ENCODE measurements at regions not wholly inside any gene's neighbourhood (a gene's known extent, or its start where the extent isn't known, plus 50 kb on each side); places are given as distances from the start of the nearest gene placed in this dataset.

GRCh38 chr4:108520807-108521206 is 99.6 kb upstream of the RPL34 start:
- DNase-seq: no peak

GRCh38 chr4:108519911-108520601 is 100.3 kb upstream of the RPL34 start:
- DNase-seq: no peak

GRCh38 chr4:108519208-108519833 is 101.1 kb upstream of the RPL34 start:
- no peak for DNase-seq

GRCh38 chr4:108512615-108513505 is 107.5 kb upstream of the RPL34 start:
- peak; percentile 48 for DNase-seq

- no peak for DNase-seq
Measured at GRCh38 chr4:108511618-108512017, 108.8 kb upstream of the RPL34 start.

GRCh38 chr4:108502356-108502755 is 118.0 kb upstream of the RPL34 start:
- no peak for DNase-seq

GRCh38 chr4:108498925-108499324 is 121.5 kb upstream of the RPL34 start:
- DNase-seq: no peak

GRCh38 chr4:108493596-108493931 is 126.8 kb upstream of the RPL34 start:
- no peak for DNase-seq

GRCh38 chr4:108492816-108493595 is 127.4 kb upstream of the RPL34 start:
- DNase-seq: no peak

GRCh38 chr4:108488865-108489264 is 131.5 kb upstream of the RPL34 start:
- DNase-seq: no peak

- no peak for DNase-seq
Measured at GRCh38 chr4:108486046-108486445, 134.3 kb upstream of the RPL34 start.

- no peak for DNase-seq
Measured at GRCh38 chr4:108484187-108484586, 136.2 kb upstream of the RPL34 start.

- no peak for DNase-seq
Measured at GRCh38 chr4:108483650-108484049, 136.7 kb upstream of the RPL34 start.

- DNase-seq: no peak
Measured at GRCh38 chr4:108483079-108483478, 137.3 kb upstream of the RPL34 start.

- DNase-seq: no peak
Measured at GRCh38 chr4:108480881-108481280, 139.5 kb upstream of the RPL34 start.

GRCh38 chr4:108477527-108478108 is 142.8 kb upstream of the RPL34 start:
- DNase-seq: no peak

- no peak for DNase-seq
Measured at GRCh38 chr4:108473163-108473720, 147.1 kb upstream of the RPL34 start.

GRCh38 chr4:108466936-108467902 is 153.2 kb upstream of the RPL34 start:
- no peak for DNase-seq

- DNase-seq: no peak
Measured at GRCh38 chr4:108465886-108466500, 154.4 kb upstream of the RPL34 start.

GRCh38 chr4:108458681-108459080 is 161.7 kb upstream of the RPL34 start:
- DNase-seq: no peak

- no peak for DNase-seq
Measured at GRCh38 chr4:108454227-108454626, 166.1 kb upstream of the RPL34 start.
